ENCODE measurements at regions not wholly inside any gene's neighbourhood (a gene's known extent, or its start where the extent isn't known, plus 50 kb on each side); places are given as distances from the start of the nearest gene placed in this dataset.
"Not testable (repeated sequence)": the region's sequence is repeated elsewhere in the genome, so short reads cannot be mapped to it uniquely, and the experiment has no call there.

GRCh38 chr10:85138046-85138445, 809.7 kb downstream of the CCSER2 start:
- no peak overlapping the region for H3K27ac ChIP-seq (ENCODE audit: low read depth, low read length, poor library complexity, severe bottlenecking)
- TF ChIP-seq CTCF (conservative IDR thresholded peaks at IDR 0.05; ENCODE audit: low read depth, low read length) = no peak
- no peak for TF ChIP-seq EZH2 (IDR thresholded peaks at IDR 0.05; ENCODE audit: borderline replicate concordance, low read depth, low read length, poor library complexity, severe bottlenecking)

GRCh38 chr10:85139124-85139523, 810.7 kb downstream of the CCSER2 start:
- ChIA-PET CTCF (no interaction called here), POLR2A (ENCODE audit: low non-redundant PET) (no interaction called here)
- no peak for DNase-seq (ENCODE audit: low spot score)
- TF ChIP-seq CTCF (conservative IDR thresholded peaks at IDR 0.05; ENCODE audit: low read depth, low read length) = no peak
- TF ChIP-seq EZH2 (IDR thresholded peaks at IDR 0.05; ENCODE audit: borderline replicate concordance, low read depth, low read length, poor library complexity, severe bottlenecking) = no peak
- no peaks in the 10 kb centered on the region for H3K9me3 ChIP-seq (ENCODE audit: low read depth, low read length, poor library complexity, severe bottlenecking)
- no peaks in the 10 kb centered on the region for H3K27me3 ChIP-seq (replicated peaks; ENCODE audit: insufficient read depth, low read depth, low read length, poor library complexity)
- no TSS peak for BruUV-seq (replicated peaks)
- no peaks in the 10 kb centered on the region for H3K36me3 ChIP-seq (ENCODE audit: insufficient read depth, low read length, poor library complexity, severe bottlenecking)
- H3K4me3 ChIP-seq (ENCODE audit: low read depth, low read length, poor library complexity, severe bottlenecking) = no peak overlapping the region
- no peaks in the 10 kb centered on the region for H3K4me1 ChIP-seq (ENCODE audit: insufficient read depth, low read length, poor library complexity, severe bottlenecking)
- intact Hi-C loops (cut with micrococcal nuclease; ENCODE audit: unreplicated experiment) = no loop called here
- H3K27ac ChIP-seq (ENCODE audit: low read depth, low read length, poor library complexity, severe bottlenecking) = no peak overlapping the region

More at GRCh38 chr10:85138046-85138445, 809.7 kb downstream of the CCSER2 start:
- no peaks in the 10 kb centered on the region for H3K27me3 ChIP-seq (replicated peaks; ENCODE audit: insufficient read depth, low read depth, low read length, poor library complexity)
- H3K9me3 ChIP-seq (ENCODE audit: low read depth, low read length, poor library complexity, severe bottlenecking) = no peaks in the 10 kb centered on the region
- BruUV-seq (replicated peaks) = no TSS peak
- intact Hi-C loops (cut with micrococcal nuclease; ENCODE audit: unreplicated experiment) = no loop called here
- no peak overlapping the region for H3K4me3 ChIP-seq (ENCODE audit: low read depth, low read length, poor library complexity, severe bottlenecking)
- no peaks in the 10 kb centered on the region for H3K36me3 ChIP-seq (ENCODE audit: insufficient read depth, low read length, poor library complexity, severe bottlenecking)
- ChIA-PET CTCF (no interaction called here), POLR2A (ENCODE audit: low non-redundant PET) (no interaction called here)
- no peak for DNase-seq (ENCODE audit: low spot score)
- H3K4me1 ChIP-seq (ENCODE audit: insufficient read depth, low read length, poor library complexity, severe bottlenecking) = no peaks in the 10 kb centered on the region

- H3K9me3 ChIP-seq (ENCODE audit: low read depth, low read length, poor library complexity, severe bottlenecking); CTCF ChIA-PET; H3K4me1 ChIP-seq (ENCODE audit: insufficient read depth, low read length, poor library complexity, severe bottlenecking); H3K27me3 ChIP-seq (replicated peaks; ENCODE audit: insufficient read depth, low read depth, low read length, poor library complexity); H3K4me3 ChIP-seq (ENCODE audit: low read depth, low read length, poor library complexity, severe bottlenecking); H3K36me3 ChIP-seq (ENCODE audit: insufficient read depth, low read length, poor library complexity, severe bottlenecking); DNase-seq (ENCODE audit: low spot score); intact Hi-C loops (cut with micrococcal nuclease; ENCODE audit: unreplicated experiment); POLR2A ChIA-PET (ENCODE audit: low non-redundant PET); BruUV-seq (replicated peaks); H3K27ac ChIP-seq (ENCODE audit: low read depth, low read length, poor library complexity, severe bottlenecking): not testable (repeated sequence)
Observed at GRCh38 chr10:85141520-85141919, 813.1 kb downstream of the CCSER2 start.

DNA sequence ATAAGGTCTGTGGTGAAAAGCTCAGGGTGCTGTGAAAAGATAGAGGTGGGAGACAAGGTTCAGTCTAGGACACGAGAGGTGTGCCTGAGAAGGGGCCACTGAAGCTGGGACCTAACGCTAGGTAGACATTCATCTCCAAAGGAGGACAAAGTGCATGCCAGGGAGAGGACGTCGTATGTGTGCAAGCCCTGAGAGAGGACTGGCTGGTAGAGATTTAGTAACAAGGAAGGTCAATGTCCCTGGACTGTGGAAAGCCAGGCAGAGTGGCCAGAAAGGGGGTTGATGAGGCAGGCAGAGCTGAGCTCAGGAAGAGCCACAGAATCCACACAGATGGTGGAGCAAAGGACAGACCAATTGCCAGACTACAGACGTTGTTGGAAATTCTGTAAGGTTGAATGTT, 817.6 kb downstream of the CCSER2 start:
- Histone ChIP-seq H3K9me3 (ENCODE audit: low read depth, low read length, poor library complexity, severe bottlenecking) (no peaks in the 10 kb centered on the region), H3K4me3 (ENCODE audit: low read depth, low read length, poor library complexity, severe bottlenecking) (no peak overlapping the region), H3K4me1 (ENCODE audit: insufficient read depth, low read length, poor library complexity, severe bottlenecking) (no peaks in the 10 kb centered on the region), H3K36me3 (ENCODE audit: insufficient read depth, low read length, poor library complexity, severe bottlenecking) (no peaks in the 10 kb centered on the region), H3K27ac (ENCODE audit: low read depth, low read length, poor library complexity, severe bottlenecking) (no peak overlapping the region), H3K27me3 (replicated peaks; ENCODE audit: insufficient read depth, low read depth, low read length, poor library complexity) (no peaks in the 10 kb centered on the region)
- ChIA-PET POLR2A (ENCODE audit: low non-redundant PET) (no interaction called here), CTCF (no interaction called here)
- no TSS peak for BruUV-seq (replicated peaks)
- DNase-seq (ENCODE audit: low spot score) = no peak
- intact Hi-C loops (cut with micrococcal nuclease; ENCODE audit: unreplicated experiment) = no loop called here
- TF ChIP-seq CTCF (conservative IDR thresholded peaks at IDR 0.05; ENCODE audit: low read depth, low read length) = no peak
